ENCODE measurements at regions not wholly inside any gene's neighbourhood (a gene's known extent, or its start where the extent isn't known, plus 50 kb on each side); places are given as distances from the start of the nearest gene placed in this dataset.

DNA sequence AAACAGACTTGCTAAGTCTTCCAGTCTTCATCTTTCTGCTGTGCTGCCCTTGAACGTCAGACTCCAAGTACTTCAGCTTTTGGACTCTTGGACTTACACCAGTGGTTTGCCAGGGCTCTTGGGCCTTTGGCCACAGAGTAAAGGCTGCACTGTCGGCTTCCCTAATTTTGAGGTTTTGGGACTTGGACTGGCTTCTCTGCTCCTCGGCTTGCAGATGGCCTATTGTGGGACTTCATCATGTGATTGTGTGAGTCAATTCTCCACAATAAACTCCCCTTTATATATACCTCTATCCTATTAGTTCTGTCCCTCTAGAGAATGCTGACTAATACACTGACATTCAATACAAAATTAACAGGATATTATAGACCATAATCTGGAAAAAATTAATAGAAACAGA, 628.1 kb downstream of the PLPP3 start:
- no peak for DNase-seq

GRCh38 chr1:55947446-55947845, 631.9 kb downstream of the PLPP3 start:
- DNase-seq, result no peak

- DNase-seq, result peak in 1 of 2 experiments; percentile 30
Observed at GRCh38 chr1:55943721-55944435, 635.5 kb downstream of the PLPP3 start.

DNA sequence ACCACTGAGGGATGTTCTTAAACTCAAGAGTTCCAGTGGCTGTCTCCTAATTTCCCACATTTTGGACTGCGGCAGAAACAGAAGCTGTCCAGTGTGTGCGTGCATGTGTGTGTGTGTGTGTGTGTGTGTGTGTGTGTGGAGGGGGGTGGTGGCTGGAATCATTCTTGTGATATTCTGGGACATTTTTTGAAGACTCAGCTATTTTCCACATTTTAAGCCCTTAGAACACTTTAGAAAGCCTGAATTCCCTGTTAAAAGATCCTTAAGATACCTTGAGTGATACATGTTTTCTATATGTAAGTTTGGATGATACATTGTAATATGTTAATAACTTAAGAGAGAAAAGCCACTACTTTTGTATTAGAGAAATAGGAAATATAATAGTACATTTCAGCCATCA, 636.4 kb downstream of the PLPP3 start:
- no peak for DNase-seq

- no peak for DNase-seq
Observed at GRCh38 chr1:55939866-55940265, 639.5 kb downstream of the PLPP3 start.

- no peak for DNase-seq
Observed at GRCh38 chr1:55938861-55939260, 640.5 kb downstream of the PLPP3 start.

DNA sequence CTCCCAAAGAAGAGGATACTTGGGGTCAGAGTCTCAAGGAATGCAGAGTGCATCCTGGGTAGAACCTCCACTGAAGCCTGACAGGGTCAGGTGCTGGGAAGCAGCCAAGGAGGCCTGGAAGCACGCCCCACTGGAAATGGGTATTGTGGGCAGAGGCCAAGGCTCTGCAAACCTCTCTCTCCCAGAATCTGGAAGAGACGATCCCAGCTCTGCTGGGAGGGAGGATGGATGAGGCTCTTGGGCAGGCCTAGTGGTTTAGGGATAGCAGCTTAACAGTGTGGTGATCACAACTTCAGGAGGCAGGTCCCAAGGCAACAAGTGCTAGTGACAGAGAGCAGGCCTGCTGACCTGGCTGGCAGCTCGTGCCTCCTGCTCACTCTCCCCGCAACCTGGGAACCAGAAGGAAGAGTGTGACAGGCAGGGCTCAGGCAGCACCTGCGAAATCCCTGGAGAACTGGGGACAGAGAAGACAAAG, 641.0 kb downstream of the PLPP3 start:
- peak in 1 of 2 experiments; percentile 35 for DNase-seq

GRCh38 chr1:55937840-55938375, 641.5 kb downstream of the PLPP3 start:
- peak in 1 of 2 experiments; percentile 9 for DNase-seq

- no peak for DNase-seq
Observed at GRCh38 chr1:55935236-55935635, 644.1 kb downstream of the PLPP3 start.

DNA sequence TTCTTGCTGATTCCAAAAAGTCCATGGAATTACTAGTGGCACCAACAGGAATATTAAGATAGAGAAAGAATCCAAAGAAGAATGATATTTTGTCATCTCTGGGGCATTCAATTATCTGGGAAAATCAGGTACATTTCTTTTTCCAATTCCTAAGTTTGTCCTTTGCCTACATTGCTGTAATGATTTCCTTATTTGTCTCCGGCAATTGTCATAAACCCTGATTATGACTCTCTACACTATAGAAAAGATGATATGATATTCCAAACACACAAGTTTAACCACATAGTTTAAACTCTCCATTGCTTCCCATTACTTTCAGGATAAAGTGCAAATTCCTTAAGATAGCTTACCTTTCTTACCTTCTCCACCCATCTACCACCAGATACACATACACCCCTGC, 647.0 kb downstream of the PLPP3 start:
- no peak for DNase-seq

GRCh38 chr1:55931081-55931940, 648.1 kb downstream of the PLPP3 start:
- DNase-seq, result no peak

DNA sequence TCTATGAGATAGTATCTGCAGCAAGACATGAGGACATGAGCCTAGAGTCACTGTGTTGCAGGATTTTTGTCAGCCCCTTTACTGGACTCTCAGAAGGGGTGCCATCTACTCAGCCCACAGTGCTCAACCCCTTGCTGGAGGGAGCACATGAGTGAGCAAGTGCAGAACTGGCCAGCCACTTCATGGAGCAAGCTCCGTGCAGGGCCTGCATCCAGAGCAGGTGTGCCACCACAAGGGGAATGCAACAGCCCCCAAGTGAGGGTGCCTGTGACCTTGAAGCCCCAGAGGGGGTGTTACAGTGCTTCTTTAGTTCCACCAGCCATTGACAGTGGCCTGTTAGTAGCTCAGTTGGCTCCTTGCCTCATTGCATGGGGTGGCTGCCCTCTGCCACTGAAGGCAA, 649.7 kb downstream of the PLPP3 start:
- DNase-seq, result no peak

- no peak for DNase-seq
Observed at GRCh38 chr1:55928576-55928975, 650.8 kb downstream of the PLPP3 start.

DNA sequence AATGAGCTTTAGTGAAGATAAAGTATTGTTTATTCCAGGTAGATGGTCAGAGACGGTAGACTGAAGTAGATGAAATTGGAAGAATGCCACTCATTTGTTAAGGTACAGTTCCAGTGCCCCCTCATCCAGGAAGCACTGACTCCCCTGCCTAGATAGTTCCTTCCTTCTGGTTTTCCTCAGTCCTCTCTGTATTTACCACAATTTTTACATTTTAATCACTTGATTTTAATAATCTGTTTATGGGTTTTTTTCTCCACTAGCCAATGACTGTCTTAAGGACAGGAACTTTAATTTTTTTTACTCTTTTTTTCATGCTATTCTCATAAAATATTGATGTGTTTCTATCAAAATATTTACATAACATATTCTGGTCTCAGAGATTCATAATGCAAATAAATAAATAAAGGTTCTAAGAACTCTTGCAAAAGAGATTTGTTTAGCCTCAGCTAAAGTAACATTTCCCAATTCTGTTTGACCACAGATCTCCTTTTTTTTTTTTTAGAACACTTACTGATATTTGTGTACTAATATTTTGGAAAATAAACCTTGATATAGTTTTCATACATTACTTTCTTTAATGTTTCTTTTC, 651.6 kb downstream of the PLPP3 start:
- DNase-seq, result no peak

- no peak for DNase-seq
Observed at GRCh38 chr1:55926906-55927471, 652.4 kb downstream of the PLPP3 start.

- no peak for DNase-seq
Observed at GRCh38 chr1:55916907-55917306, 662.5 kb downstream of the PLPP3 start.

DNA sequence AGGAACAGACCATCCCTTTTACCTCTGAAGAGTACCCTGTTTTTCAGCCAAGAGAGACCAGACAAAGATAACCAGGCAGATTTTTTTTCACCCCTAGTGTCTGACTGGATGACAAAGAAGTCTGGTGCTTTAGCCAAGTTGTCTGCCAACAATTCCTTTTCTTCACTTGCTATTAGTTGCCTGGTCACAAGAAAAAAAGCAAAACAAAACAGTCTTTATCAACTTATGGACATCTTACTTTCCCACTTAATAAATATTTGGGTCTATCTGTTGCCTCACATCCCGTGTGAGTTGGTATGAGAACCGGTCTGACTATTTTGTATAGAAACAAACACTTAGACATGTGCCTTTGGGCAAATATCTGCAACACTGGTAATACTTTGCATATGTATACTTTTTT, 662.9 kb downstream of the PLPP3 start:
- no peak for DNase-seq

- no peak for DNase-seq
Observed at GRCh38 chr1:55913565-55913964, 665.8 kb downstream of the PLPP3 start.

DNA sequence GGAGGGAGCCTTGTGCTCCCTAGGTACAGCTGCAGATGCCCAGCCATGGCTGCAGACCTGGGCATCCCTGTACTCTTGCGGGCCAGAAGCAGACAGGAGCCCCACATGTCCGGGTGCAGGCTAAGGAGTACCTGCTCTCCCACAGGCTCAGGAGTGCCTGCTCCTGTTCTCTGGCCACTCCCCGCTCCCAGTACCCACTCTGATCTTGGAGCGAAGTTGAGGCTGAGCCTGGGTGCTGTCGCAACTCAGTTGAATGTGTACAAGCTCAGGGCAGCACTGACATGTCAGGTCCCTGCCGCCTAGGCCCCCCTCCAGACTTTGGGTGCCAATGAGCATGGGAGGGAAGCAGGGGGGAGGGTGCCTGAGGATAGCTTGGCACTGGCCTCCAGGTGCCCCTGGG, 666.9 kb downstream of the PLPP3 start:
- DNase-seq, result no peak

DNA sequence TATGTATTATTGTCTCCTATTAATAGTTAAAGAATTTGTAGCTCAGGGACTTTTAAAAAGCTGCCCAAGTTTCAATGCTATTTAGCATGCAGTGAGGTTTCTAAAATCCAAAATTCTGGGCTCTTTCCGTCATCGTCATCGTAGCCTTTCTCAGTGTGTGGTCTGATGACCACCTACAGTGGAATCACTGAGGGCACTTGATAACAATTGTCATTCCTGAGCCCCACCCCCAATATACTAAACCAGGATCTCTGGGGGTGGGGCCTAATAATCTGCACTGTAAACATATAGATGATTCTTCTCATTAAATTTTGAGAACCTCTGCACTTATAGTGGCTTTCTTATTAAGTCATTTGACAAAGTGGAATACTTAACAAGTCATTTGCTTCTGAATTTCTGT, 674.8 kb downstream of the PLPP3 start:
- no peak for DNase-seq

GRCh38 chr1:55898181-55898580, 681.2 kb downstream of the PLPP3 start:
- DNase-seq, result no peak

- DNase-seq, result no peak
Observed at GRCh38 chr1:55896210-55896609, 681.0 kb upstream of the USP24 start.

GRCh38 chr1:55894521-55894920, 679.4 kb upstream of the USP24 start:
- DNase-seq, result no peak

Measured in cerebellar nuclear complex (tissue), 1 donor.